GM21529 (cell line): ENCODE measurements at regions not wholly inside any gene's neighbourhood (a gene's known extent, or its start where the extent isn't known, plus 50 kb on each side); places are given as distances from the start of the nearest gene placed in this dataset.
A peak's percentile ranks its signal among the peaks of the same experiment; 100 is the strongest.
"Not testable (repeated sequence)": the region's sequence is repeated elsewhere in the genome, so short reads cannot be mapped to it uniquely, and the experiment has no call there.

Experiments
- ATAC-seq: cut with Tn5 transposase; IDR thresholded peaks from one replicate; pipeline ENCODE4 v1.9.1; 2021; ENCODE audit not compliant: unreplicated experiment

GRCh38 chr5:90338712-90339372, 70.7 kb downstream of the CETN3 start:
- ATAC-seq = peak; percentile 88

- no peak for ATAC-seq
These were observed 72.0 kb downstream of the CETN3 start for GRCh38 chr5:90337449-90338052.

GRCh38 chr5:90336752-90337151, 72.8 kb downstream of the CETN3 start:
- ATAC-seq = no peak

- no peak for ATAC-seq
These were observed 74.8 kb downstream of the CETN3 start for GRCh38 chr5:90334741-90335140.

- ATAC-seq = no peak
These were observed 79.6 kb downstream of the CETN3 start for GRCh38 chr5:90329911-90330310.

- no peak for ATAC-seq
These were observed 82.6 kb downstream of the CETN3 start for GRCh38 chr5:90326995-90327394.

GRCh38 chr5:90325093-90325492, 84.5 kb downstream of the CETN3 start:
- no peak for ATAC-seq

GRCh38 chr5:90320348-90320747, 89.2 kb downstream of the CETN3 start:
- not testable (repeated sequence) for ATAC-seq

GRCh38 chr5:90312027-90312426, 97.5 kb downstream of the CETN3 start:
- no peak for ATAC-seq

- no peak for ATAC-seq
These were observed 98.2 kb downstream of the CETN3 start for GRCh38 chr5:90311401-90311800.

GRCh38 chr5:90308787-90309585, 100.6 kb downstream of the CETN3 start:
- ATAC-seq = no peak

- ATAC-seq = no peak
These were observed 101.8 kb downstream of the CETN3 start for GRCh38 chr5:90307782-90308181.

- ATAC-seq = no peak
These were observed 102.2 kb downstream of the CETN3 start for GRCh38 chr5:90307322-90307721.

- no peak for ATAC-seq
These were observed 102.9 kb downstream of the CETN3 start for GRCh38 chr5:90306613-90307012.

- ATAC-seq = no peak
These were observed 104.4 kb downstream of the CETN3 start for GRCh38 chr5:90305041-90305720.

GRCh38 chr5:90301248-90301647, 108.3 kb downstream of the CETN3 start:
- no peak for ATAC-seq

- no peak for ATAC-seq
These were observed 112.4 kb downstream of the CETN3 start for GRCh38 chr5:90297045-90297764.

- no peak for ATAC-seq
These were observed 115.0 kb downstream of the CETN3 start for GRCh38 chr5:90294604-90295003.

GRCh38 chr5:90293931-90294330, 115.6 kb downstream of the CETN3 start:
- no peak for ATAC-seq

- no peak for ATAC-seq
These were observed 118.9 kb downstream of the CETN3 start for GRCh38 chr5:90290648-90291047.

GRCh38 chr5:90289837-90290236, 119.7 kb downstream of the CETN3 start:
- ATAC-seq = no peak
